Fibroblast of lung (primary cell): ENCODE measurements at regions not wholly inside any gene's neighbourhood (a gene's known extent, or its start where the extent isn't known, plus 50 kb on each side); places are given as distances from the start of the nearest gene placed in this dataset.
A peak's percentile ranks its signal among the peaks of the same experiment; 100 is the strongest.
"Not testable (repeated sequence)": the region's sequence is repeated elsewhere in the genome, so short reads cannot be mapped to it uniquely, and the experiment has no call there.

Experiments used
- DNase-seq, 2 donors: peaks; one replicate each; pipeline versions ENCODE4 v3.0.0 to v3.0.0-alpha.2; 2010; ENCODE audit warnings: low read depth in 2 of 2
- H2AFZ ChIP-seq: 2 replicates; pipeline ENCODE4 v1.5.1; 2012; ENCODE audit warnings: low read length, control low read depth, inconsistent platforms
- H3K27ac ChIP-seq: 2 replicates; pipeline ENCODE4 v1.5.1; 2011; ENCODE audit warnings: low read length, control low read depth; ENCODE audit not compliant: insufficient read depth
- H3K27me3 ChIP-seq: 2 replicates; pipeline ENCODE4 v1.5.1; 2011; ENCODE audit warnings: mild to moderate bottlenecking, low read length; ENCODE audit not compliant: control insufficient read depth, insufficient read depth
- H3K36me3 ChIP-seq: 2 replicates; pipeline ENCODE4 v1.5.1; 2011; ENCODE audit warnings: low read length; ENCODE audit not compliant: control insufficient read depth, insufficient read depth
- H3K4me1 ChIP-seq: 2 replicates; pipeline ENCODE4 v1.5.1; 2011; ENCODE audit warnings: low read length; ENCODE audit not compliant: control insufficient read depth, insufficient read depth; ENCODE audit errors: extremely low read depth
- H3K4me2 ChIP-seq: 2 replicates; pipeline ENCODE4 v1.5.1; 2011; ENCODE audit warnings: low read length, control low read depth; ENCODE audit not compliant: insufficient read depth; ENCODE audit errors: extremely low read depth
- H3K4me3 ChIP-seq, 4 experiments: fragments of 200-600 bp in 1 of 4; sonication (generic) in 1 of 4; replicated peaks in 1 of 4; 2 replicates each; pipeline ENCODE4 v1.5.1; 2011 to 2016; ENCODE audit warnings: low read length in 4 of 4, low read depth in 3 of 4, mild to moderate bottlenecking in 3 of 4, control low read depth in 2 of 4, inconsistent platforms in 1 of 4, mixed read lengths in 1 of 4; ENCODE audit not compliant: insufficient read depth in 1 of 4; ENCODE audit errors: control extremely low read depth in 1 of 4
- H3K79me2 ChIP-seq: 2 replicates; pipeline ENCODE4 v1.5.1; 2012; ENCODE audit warnings: mild to moderate bottlenecking, low read length, inconsistent platforms; ENCODE audit not compliant: control insufficient read depth, insufficient read depth
- H3K9ac ChIP-seq: 2 replicates; pipeline ENCODE4 v1.5.1; 2011; ENCODE audit warnings: mild to moderate bottlenecking, low read length, control low read depth; ENCODE audit not compliant: insufficient read depth
- H3K9me3 ChIP-seq: 2 replicates; pipeline ENCODE4 v1.5.1; 2012; ENCODE audit warnings: low read depth, low read length; ENCODE audit not compliant: control insufficient read depth, insufficient read depth
- H4K20me1 ChIP-seq: 2 replicates; pipeline ENCODE4 v1.5.1; 2011; ENCODE audit warnings: low read length; ENCODE audit not compliant: control insufficient read depth, insufficient read depth; ENCODE audit errors: extremely low read depth
- EZH2 ChIP-seq: IDR thresholded peaks from 2 replicates; pipeline ENCODE4 v1.5.1; 2012; ENCODE audit warnings: low read length, control low read depth, mild to moderate bottlenecking; ENCODE audit errors: missing control alignments
- TF ChIP-seq, protein P1 (sequence below), 2 donors: IDR thresholded peaks in 1 of 2; conservative IDR thresholded peaks in 1 of 2; 1 replicate in 1 of 2; 2 replicates in 1 of 2; pipeline ENCODE4 v1.5.1; 2011 to 2012; ENCODE audit warnings: low read length in 2 of 2, control low read depth in 1 of 2, inconsistent platforms in 1 of 2, low read depth in 1 of 2, mild to moderate bottlenecking in 1 of 2

GRCh38 chr9:21543187-21543586 lies 61.1 kb upstream of the IFNE start:
- H2AFZ ChIP-seq, result no peak overlapping the region
- no peak overlapping the region for H3K4me3 ChIP-seq
- H3K27ac ChIP-seq, result peak overlapping the region; percentile 14
- H3K79me2 ChIP-seq, result peaks cover 64% of the 10 kb centered on the region
- TF ChIP-seq, protein P1, sequence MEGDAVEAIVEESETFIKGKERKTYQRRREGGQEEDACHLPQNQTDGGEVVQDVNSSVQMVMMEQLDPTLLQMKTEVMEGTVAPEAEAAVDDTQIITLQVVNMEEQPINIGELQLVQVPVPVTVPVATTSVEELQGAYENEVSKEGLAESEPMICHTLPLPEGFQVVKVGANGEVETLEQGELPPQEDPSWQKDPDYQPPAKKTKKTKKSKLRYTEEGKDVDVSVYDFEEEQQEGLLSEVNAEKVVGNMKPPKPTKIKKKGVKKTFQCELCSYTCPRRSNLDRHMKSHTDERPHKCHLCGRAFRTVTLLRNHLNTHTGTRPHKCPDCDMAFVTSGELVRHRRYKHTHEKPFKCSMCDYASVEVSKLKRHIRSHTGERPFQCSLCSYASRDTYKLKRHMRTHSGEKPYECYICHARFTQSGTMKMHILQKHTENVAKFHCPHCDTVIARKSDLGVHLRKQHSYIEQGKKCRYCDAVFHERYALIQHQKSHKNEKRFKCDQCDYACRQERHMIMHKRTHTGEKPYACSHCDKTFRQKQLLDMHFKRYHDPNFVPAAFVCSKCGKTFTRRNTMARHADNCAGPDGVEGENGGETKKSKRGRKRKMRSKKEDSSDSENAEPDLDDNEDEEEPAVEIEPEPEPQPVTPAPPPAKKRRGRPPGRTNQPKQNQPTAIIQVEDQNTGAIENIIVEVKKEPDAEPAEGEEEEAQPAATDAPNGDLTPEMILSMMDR (conservative IDR thresholded peaks at IDR 0.05 in 1 of 2, IDR thresholded peaks at IDR 0.05 in 1 of 2; ENCODE audit: low read depth in 1 of 2, low read length in 2 of 2), result no peak
- TF ChIP-seq EZH2, result no peak
- H3K27me3 ChIP-seq, result no peaks in the 10 kb centered on the region
- H3K4me1 ChIP-seq, result peaks cover 3% of the 10 kb centered on the region
- H3K9ac ChIP-seq, result no peak overlapping the region
- no peaks in the 10 kb centered on the region for H3K36me3 ChIP-seq
- H3K9me3 ChIP-seq, result no peaks in the 10 kb centered on the region
- H3K4me2 ChIP-seq, result no peak overlapping the region
- H4K20me1 ChIP-seq, result no peaks in the 10 kb centered on the region
- no peak for DNase-seq

DNA sequence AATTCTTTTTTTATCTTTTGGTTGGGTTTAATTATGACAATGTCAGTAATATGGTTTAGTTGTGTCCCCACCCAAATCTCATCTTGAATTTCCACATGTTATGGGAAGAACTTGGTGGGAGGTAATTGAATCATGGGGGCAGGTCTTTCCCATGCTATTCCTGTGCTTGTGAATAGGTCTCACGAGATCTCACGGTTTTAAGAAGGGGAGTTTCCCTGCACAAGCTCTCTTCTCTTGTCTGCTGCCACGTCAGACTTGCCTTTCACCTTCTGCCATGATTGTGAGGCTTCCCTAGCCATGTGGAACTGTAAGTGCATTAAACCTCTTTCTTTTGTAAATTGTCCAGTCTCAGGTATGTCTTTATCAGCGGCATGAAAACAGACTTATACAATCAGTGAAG lies 61.7 kb upstream of the IFNE start:
- not testable (repeated sequence) for H3K9ac ChIP-seq, H3K36me3 ChIP-seq, DNase-seq, H3K4me3 ChIP-seq, H3K27ac ChIP-seq, H3K4me1 ChIP-seq, H2AFZ ChIP-seq, H4K20me1 ChIP-seq, H3K27me3 ChIP-seq, H3K4me2 ChIP-seq, H3K9me3 ChIP-seq
- H3K79me2 ChIP-seq, result peaks cover 71% of the 10 kb centered on the region

GRCh38 chr9:21546949-21547348 lies 64.8 kb upstream of the IFNE start:
- H3K4me1 ChIP-seq, result peaks cover 13% of the 10 kb centered on the region
- no peak for DNase-seq
- TF ChIP-seq, protein P1 (conservative IDR thresholded peaks at IDR 0.05 in 1 of 2, IDR thresholded peaks at IDR 0.05 in 1 of 2; ENCODE audit: low read depth in 1 of 2, low read length in 2 of 2), result no peak
- TF ChIP-seq EZH2, result no peak
- no peaks in the 10 kb centered on the region for H3K9me3 ChIP-seq
- H3K79me2 ChIP-seq, result peaks cover 98% of the 10 kb centered on the region
- H3K27me3 ChIP-seq, result no peaks in the 10 kb centered on the region
- H4K20me1 ChIP-seq, result no peaks in the 10 kb centered on the region
- H3K4me2 ChIP-seq, result no peak overlapping the region
- no peak overlapping the region for H2AFZ ChIP-seq
- no peak overlapping the region for H3K9ac ChIP-seq
- peak overlapping the region; percentile 11 for H3K27ac ChIP-seq
- H3K36me3 ChIP-seq, result no peaks in the 10 kb centered on the region
- H3K4me3 ChIP-seq, result no peak overlapping the region
